Central memory CD4-positive, alpha-beta T cell (primary cell): ENCODE measurements at regions not wholly inside any gene's neighbourhood (a gene's known extent, or its start where the extent isn't known, plus 50 kb on each side); places are given as distances from the start of the nearest gene placed in this dataset.
A peak's percentile ranks its signal among the peaks of the same experiment; 100 is the strongest.

Experiments
- DNase-seq: peaks from one replicate; pipeline ENCODE4 v3.0.0; 2022

DNA sequence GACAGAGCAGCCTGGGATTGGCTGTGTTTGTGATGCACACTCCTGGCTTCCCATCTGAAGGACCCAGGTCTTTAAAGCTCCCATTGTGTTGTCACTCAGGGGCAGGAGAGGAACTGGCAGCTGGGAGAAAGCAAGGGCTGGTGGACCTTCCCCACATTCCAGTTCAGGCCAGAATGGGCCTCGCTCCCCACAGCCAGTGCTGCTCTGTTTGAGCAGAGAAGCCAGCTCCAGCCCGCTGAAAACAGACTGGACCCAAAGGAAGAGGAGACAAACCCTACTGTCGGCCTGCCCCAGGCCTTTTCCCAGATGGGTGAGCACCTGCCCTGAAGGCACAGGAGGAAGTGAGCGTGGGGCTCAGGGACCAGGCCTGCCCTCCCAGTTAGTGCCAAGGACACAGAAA lies 499.4 kb downstream of the NPHP4 start:
- no peak for DNase-seq

DNA sequence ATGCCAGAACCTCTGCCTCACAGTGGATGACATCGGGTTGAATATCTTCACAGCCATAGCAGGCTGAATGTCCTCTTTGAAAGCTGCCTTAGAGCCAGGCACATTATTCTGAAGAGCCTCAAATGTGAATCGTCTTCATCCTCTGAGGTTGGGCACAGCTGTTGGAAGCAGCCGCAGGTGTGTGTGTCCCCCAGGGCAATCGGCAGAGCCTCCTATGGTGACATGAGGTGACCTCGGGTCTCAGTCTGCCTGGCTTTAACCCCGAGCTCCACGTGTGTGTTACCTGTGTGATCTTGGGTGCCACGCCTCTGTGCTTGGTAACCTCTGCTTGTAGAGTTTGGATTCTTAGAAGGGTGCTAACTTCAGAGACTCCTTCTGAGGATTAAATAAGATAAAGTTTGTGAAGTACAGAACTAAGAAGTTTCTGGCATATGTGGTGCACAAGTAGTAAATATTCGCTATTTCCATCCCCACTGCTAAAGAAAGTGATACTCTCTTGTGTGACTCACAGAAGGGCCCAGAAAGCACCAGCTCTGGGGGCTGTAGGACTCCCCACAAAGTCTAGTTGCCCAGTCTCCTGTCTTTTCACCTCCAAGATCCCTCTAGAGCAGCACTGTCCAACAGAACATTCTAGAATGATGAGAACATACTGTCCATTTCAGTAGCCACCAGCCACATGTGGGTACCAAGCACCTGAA lies 500.9 kb downstream of the NPHP4 start:
- no peak for DNase-seq

DNA sequence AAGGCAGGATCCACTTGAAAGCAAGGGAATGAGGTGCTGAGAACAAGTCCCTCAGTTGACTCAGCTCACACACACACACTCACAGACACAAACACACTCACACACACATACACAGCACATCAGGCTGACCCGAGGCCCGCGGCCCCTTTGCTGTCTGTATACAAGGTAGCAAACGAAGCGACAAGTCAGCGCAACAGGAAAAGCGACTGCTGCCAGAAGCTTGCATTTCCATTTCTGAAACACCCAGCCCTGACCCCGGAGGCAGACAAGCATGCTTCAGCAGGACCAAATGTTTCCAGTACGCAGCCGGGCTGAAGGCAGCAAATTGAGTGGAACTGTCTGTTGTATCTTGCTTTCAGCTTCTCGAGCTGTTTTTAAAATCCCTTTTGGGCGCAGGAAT lies 501.6 kb downstream of the NPHP4 start:
- no peak for DNase-seq

DNA sequence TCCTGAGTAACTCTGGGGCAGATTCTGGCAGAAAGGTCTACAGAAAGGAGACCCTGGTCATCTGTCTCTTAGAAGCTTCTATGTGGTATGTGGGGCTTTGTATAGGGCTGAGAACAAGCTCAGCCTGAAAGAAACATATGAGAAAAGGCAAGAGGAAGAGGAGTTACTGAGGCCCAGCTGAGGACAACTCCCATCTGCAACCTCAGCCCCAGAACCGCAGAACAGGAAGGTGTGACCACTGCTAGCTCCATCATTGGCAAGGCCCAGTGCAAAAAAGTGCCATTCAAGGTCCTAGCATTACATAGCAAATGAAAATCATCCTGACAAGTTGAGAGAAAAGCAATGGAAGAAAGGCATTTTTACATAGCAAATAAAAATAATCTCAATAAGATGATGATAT lies 503.8 kb downstream of the NPHP4 start:
- no peak for DNase-seq

DNA sequence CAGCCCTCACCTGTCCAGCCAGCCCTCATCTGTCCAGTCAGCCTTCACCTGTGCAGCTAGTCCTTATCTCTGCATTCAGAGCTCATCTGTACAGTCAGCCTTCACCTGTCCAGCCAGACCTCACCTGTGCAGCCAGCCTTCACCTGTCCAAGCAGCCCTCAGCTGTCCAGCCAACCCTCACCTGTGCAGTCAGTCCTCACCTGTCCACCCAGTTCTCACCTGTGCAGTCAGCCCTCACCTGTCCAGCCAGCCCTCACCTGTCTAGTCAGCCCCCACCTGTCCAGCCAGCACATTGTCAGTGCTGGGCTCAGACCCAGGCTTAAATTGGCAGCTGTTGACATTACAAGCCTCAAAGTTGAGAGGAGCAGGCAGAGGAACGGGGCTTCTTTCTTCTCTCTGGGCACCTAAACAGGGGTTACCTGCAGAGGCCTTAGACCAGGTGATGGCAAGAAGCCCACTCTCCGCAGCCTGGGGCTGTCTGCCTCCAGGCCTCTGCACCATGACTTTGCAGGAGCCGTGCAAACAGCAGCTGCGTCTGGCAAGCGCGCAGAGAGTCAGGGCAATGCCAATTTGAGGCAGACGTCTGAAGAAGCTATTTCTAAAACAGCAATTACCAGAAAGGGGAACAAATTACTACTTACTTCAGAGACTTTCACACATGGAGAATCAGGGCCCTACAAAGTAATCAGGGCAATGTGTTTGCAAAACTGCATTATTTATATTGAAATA lies 506.1 kb downstream of the NPHP4 start:
- DNase-seq, result no peak

DNA sequence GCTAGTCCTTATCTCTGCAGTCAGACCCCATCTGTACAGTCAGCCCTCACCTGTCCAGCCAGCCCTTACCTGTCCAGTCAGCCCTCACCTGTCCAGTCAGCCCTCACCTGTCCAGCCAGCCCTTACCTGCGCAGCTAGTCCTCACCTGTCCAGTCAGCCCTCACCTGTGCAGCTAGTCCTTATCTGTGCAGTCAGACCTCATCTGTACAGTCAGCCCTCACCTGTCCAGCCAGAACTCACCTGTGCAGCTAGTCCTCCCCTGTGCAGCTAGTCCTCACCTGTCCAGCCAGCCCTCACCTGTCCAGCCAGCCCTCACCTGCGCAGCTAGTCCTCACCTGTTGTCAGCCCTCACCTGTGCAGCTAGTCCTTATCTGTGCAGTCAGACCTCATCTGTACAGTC lies 506.8 kb downstream of the NPHP4 start:
- no peak for DNase-seq

DNA sequence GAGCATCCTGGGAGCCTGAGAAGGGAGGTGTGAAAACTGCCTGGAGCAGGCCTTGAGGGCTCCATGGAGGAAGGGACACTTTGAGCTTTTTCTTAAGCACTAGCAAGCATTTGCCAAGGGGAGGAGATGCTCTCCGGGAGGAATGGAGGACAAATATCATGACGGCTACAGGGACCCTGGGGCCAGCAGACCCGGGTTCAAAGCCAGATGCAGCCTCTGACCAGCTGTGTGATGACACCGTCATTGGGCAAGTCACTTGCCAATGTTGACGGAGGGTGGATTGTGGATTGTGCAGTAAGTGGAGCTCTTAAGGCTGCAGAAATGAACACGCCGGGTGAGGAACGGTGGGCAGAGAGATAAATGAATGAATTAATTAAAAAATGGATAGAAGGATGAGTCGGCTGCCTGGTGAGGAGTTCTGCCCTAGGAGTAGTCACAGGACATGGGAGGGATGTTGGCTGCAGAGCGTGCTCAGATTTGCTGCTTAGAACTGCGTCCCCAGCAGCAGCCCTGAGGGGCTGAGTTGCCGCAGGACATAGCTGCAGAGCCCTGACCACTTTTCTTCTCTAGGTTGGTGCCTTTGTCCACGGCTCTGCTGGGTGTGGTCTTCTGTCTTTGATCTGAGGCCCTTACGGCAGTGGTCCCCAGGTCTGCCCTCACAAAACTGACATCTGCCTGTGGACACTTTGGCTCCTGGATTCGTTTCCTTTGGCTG lies 507.6 kb downstream of the NPHP4 start:
- DNase-seq, result no peak

DNA sequence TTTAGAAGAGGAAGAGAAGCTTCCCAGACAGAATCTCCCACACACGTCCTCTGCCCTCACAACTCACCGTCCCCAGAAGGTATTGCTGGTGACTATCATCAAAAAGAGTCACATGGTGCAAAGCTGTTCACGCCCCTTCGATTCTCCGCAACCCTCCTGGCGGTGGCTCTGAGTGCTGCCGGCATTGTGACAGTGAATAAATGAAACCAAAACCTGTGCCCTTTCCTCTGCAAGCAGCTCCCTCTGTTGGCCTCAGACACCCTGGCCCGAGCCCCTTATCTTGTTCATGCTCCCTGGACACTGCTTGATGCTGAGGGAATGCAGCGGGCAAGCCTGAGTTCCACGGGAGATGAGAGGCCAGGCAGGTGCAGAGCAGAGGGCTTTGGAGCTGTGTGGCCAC lies 510.3 kb downstream of the NPHP4 start:
- DNase-seq, result peak; percentile 27

DNA sequence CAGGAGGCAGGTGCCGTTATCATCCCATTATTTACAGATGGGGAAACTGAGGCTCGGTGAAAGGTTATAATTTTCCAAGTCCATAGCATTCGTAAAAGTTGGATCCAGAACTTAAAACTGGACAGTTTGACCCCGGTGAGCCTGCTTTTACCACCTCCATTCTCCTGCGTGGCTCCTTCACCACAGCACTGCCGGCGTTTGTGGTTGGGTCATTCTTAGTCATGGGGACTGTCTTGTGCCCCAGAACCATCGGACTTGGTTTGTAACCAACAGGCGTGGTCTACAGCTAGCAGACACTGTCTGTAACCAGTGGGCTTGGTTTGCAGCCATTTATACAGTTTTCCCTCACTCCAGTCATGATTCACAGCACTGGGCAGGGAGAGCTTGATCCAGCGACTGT lies 511.3 kb downstream of the NPHP4 start:
- no peak for DNase-seq

DNA sequence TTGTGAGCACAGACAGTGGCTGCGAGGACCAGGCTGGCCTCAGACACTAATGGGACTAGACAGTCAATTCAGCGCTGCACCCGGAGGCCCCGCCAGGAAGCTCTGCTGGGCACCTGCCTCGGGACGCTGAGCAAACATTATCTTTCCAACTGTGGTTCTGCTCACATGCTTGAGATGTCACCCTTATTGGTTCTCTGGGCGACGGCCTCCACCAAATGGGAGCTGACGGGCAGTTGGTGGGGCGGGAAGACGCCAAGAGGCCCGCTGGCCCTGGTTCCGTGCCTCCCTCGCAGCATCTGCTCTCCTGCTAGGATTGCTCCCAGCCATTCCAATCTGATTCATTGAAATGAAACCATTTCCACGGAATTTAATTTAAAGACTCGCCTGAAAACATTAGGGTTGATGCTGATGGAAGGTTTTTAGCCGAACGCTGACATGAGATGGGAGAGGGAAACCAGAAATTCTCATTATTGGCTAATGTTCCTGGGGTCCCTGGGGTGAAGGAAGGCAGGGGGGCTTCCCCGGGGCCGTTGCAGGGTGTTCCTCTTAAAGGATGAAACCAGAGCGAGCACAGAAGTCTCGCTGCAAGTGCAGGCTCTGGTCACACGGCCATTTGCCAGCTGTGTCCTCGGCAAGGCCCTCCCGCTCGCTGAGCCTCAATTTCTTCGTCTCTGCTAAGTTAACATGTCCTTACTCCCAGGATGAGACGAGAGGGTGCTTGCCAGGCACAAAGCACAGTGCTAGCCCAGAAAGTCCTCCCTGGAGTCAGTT lies 512.2 kb downstream of the NPHP4 start:
- no peak for DNase-seq

DNA sequence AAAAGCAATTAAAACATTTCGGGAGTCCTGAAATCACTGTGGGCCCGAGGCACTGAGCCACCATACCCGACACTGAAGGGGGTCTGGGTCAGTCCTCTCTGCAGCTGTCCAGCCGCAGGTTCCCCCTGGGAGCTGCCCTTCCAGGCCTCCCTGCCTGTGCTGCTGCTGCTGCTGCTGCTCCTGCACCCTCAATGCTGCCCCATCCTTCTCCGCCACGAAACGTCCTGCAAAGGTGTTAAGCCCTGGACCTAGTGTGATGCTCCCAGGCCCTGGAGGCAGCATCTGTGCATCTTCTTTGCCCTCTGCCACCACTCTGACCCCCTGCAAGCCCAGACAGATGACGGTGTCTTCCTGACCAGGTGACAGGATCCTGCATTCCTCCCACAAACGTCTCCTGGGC lies 513.3 kb downstream of the NPHP4 start:
- DNase-seq, result no peak

DNA sequence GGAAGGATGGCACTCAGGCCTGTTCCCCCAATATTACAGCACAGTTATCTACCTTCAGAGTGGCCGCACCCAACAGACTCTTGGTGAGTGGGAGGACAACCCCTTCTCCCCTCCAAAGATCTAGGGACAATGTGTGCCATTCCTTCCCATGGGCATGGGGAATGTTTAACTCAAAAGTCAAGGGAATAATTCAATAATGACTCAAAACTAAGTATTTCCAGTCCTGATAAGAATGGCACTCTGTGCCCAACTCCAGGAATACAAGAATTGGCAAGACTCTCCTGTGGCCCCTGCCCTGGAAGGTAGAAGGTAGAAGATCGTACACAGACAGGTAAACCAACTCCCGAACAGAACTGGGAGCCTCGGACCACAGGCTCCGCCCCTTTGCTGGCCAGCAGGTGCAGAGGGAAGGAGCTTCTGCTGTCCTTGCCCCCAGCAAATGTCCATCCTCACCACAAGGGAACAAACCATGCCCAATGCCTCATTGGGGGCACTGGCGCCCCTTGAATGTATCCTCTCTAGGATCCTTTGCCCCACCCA lies 514.0 kb downstream of the NPHP4 start:
- no peak for DNase-seq

DNA sequence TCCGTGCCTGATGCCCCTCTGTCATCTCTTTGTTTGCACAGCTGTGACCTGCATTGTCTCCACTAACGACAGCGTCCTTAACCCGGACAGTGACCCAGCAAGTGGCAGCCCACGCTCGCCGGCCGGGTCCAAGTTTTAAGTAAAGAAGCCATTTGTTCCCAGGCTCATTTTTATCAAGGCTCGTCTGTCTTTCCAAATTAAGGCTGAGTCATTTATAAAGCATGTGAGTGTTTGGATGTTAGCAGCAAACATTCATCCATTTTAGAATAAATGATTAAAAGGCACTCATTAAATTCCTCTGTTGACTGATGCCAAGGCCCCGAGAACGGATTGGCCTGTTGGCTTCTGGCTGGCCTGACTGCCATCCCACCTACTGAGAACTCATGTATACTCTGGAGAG lies 514.5 kb downstream of the NPHP4 start:
- DNase-seq, result no peak

DNA sequence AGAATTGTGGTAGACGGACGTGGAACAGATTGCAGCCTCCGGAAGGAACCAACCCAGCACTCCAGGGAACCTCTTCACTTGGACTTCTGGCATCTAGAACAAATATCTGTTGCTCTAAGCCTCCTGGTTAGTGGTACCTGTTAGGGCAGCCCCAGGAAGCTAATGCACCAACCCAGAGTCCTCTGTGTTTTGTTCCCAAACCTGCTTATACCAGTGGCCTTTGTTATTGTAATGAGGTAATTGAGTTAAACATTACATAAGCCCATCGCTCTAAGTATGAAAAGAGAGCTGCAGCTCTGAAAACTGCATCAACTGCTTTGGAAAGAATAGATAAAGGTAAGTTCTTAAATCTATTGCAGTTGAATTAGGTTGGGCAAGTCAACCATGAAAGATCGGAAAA lies 516.7 kb downstream of the NPHP4 start:
- DNase-seq, result no peak

DNA sequence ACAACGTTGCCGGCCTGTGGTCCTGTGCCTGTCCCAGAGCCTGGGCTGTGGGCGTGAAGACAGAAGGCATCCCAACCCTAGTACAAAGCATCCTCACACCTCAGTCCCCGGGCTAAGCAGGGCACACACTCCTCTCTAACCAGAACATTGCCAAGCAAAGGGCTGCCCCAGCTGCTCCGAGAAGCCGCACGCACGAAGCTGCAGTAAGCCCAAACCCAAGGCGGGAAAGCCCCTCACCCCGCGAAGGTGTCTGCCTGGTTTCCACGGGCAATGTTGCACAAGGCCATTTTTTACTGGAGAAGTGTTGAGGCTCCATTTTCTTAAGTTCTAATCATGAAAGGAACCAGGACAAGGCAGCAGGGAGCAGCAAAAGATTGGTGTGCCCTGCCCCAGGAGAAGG lies 519.0 kb downstream of the NPHP4 start:
- DNase-seq, result no peak

DNA sequence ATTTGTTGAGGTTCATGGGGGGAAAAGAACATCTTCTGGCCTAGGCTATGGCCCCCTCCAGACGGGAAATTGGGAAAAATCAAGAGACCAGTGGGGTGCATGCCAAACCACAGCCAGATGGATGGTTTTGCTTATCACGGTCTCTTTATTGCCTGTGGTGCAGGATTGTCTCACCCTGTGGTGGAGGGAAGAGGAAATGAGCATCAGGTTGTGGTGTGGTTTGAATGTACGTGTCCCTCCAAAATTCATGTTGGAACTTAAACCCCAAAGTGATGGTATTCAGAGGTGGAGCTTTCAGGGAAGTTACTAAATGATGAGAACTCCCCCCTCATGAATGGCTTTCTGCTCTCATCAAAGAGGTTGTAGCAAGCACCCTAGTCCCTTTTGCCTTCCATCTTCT lies 525.7 kb downstream of the NPHP4 start:
- DNase-seq, result no peak

DNA sequence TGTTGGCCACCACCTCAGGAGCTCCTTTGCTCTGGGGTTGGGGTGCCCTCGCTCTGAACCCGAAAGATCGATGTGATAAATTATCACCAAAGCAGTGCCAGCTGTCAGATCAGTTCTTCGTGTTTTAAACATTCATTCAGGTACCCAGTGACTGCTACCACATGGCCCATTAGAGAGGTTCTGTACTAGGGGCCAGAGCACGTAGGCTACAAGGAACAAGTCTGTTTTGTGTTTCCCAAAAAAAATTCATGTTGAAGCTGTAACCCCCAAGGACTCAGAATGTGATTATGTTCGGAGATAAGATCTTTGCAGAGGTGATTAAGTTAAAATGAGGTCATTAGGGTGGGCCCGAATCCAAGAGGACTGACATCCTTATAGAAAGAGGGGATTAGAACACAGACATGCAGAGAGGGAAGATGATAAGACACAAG lies 526.9 kb downstream of the NPHP4 start:
- DNase-seq, result no peak

DNA sequence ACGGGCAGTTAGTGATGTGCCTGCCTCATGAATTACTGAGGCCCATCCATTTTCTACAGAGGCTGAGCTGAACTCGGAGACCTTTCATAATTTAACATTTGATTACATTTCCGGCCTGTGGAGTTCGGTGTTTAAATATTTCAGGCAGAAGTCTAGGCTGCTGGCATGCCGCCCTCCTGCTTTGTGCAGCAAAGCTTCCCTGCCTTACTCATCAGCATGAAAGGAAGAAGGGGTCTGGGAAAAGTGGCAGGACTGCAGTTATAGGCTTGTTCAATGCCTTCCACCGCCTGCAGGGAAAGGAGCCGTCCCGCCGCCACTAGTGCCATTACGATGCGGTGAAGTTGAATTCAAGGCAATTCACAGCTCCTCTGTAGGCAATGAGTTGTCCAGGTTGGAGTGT lies 527.9 kb downstream of the NPHP4 start:
- no peak for DNase-seq

DNA sequence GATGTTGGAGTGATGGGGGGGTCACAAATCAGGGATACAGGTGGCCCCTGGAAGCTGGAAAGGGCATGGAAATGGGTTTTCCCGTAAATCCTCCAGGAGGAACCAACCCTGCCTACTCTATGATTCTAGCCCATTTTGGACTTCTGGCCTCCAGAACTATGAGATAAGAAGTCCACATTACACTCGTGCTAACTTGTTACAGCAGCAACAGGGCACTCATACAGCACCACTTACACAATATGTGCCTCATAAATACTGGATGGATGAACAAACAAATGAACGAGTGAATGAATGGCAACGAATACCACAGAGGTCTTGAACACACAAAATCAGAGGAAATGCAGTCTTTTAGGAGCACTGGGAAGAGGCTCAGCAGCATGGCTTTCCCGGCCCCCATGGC lies 531.3 kb downstream of the NPHP4 start:
- no peak for DNase-seq

DNA sequence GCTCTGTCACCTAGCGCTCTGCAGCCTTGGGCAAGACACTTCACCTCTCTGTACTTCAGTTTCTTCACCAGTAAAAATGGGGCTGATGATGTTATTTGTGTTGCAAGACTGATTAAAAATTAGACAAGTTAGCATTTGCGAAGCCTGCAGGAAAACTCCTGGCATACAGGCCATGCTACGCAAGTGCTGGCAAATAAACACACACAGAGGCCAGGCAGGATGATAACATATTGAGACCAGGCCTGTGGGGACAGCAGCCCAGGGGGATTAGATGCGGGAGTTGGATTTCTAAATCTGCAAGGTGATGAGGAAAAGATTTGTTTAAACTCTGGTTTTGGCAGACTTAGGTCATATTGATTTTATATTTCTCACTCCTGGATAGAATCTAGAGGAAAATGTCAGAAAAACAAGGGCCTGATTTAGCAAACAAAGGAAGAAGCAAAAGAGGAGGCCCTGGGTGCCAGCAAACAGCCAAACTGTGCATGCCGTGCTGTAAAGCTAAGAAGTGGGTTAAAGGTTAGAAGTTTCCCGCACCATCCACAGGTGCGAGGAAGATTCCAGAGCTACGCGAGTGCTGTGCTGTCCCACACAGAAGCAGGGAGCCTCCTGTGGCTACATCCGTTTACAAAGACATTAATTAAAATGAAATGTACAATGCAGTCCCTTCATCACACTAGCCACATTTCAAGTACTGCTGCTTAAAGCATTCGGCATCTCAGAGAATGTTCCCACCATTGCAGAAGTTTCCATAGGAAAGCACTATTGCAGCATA lies 532.2 kb downstream of the NPHP4 start:
- DNase-seq, result no peak

DNA sequence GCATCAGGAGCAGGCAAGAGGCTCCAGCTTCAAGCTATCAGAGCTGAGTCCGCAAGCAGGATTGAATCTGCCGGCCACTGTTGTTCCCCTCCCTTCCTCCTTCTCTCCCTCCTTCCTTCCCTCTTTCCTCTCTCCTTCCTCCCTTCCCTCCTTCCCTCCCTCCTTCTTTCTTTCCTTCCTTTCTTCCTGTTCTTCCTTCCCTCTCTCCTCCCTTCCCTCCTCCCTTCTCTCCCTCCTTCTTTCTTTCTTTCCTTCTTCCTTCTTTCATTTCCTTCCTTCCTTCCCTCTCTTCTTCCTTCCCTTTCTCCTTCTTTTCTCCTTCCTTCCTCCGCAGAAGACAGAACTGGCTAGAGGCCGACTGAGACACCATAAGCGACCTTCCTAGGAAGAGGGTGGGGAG lies 534.0 kb downstream of the NPHP4 start:
- DNase-seq, result no peak
